SK-N-SH (cell line): ENCODE measurements at regions not wholly inside any gene's neighbourhood (a gene's known extent, or its start where the extent isn't known, plus 50 kb on each side); places are given as distances from the start of the nearest gene placed in this dataset.

Experiments
- CTCF ChIA-PET: fragments of 300-600, 350-600 bp; formaldehyde crosslinking; extraction: SDS; loops from one replicate; lab custom pipeline; 2021; lab: Yijun Ruan, JAX
- POLR2A ChIA-PET: fragments of 350-600 bp; sonication (Branson Sonifier 250); formaldehyde crosslinking; extraction: SDS; loops from one replicate; lab custom pipeline; 2020; ENCODE audit warnings: antibody characterized with exemption, inconsistent platforms; lab: Yijun Ruan, JAX
- DNase-seq: peaks from one replicate; pipeline ENCODE4 v3.0.0; 2012
- H2AFZ ChIP-seq: fragments of 200-600 bp; sonication (generic); 2 replicates; pipeline ENCODE4 v1.8.1; 2016; ENCODE audit warnings: antibody characterized with exemption, mild to moderate bottlenecking, low read depth
- H3F3A ChIP-seq: fragments of 200-600 bp; sonication (generic); replicated peaks from 2 replicates; pipeline ENCODE3; 2016; ENCODE audit warnings: antibody characterized with exemption, mild to moderate bottlenecking; ENCODE audit not compliant: insufficient read depth
- H3K27ac ChIP-seq, 2 experiments: fragments of 200-500 bp in 1 of 2; fragments of 200-600 bp in 1 of 2; sonication (Bioruptor generic) in 1 of 2; sonication (generic), shearing (Covaris generic) in 1 of 2; 2 replicates each; pipeline versions ENCODE4 v1.5.1 to v1.6.1; 2014 to 2016; ENCODE audit warnings: low read depth in 2 of 2, inconsistent platforms in 1 of 2, low read length in 1 of 2, mild to moderate bottlenecking in 1 of 2, mixed read lengths in 1 of 2
- H3K27me3 ChIP-seq: fragments of 200-600 bp; sonication (generic), shearing (Covaris generic); 2 replicates; pipeline ENCODE4 v1.6.1; 2016; ENCODE audit warnings: mixed run types; ENCODE audit not compliant: insufficient read depth
- H3K36me3 ChIP-seq, 2 experiments: fragments of 200-500 bp in 1 of 2; fragments of 200-600 bp in 1 of 2; sonication (Bioruptor generic) in 1 of 2; sonication (generic) in 1 of 2; replicated peaks in 1 of 2; 2 replicates each; pipeline versions ENCODE3 to v1.5.1; 2014 to 2016; ENCODE audit warnings: low read length in 1 of 2, mild to moderate bottlenecking in 1 of 2; ENCODE audit not compliant: insufficient read depth in 2 of 2, control insufficient read depth in 1 of 2
- H3K4me1 ChIP-seq, 2 experiments: fragments of 200-500 bp in 1 of 2; fragments of 200-600 bp in 1 of 2; sonication (Bioruptor generic) in 1 of 2; sonication (generic), shearing (Covaris generic) in 1 of 2; 2 replicates each; pipeline versions ENCODE4 v1.5.1 to v1.6.1; 2014 to 2016; ENCODE audit warnings: low read depth in 1 of 2, low read length in 1 of 2, mixed run types in 1 of 2; ENCODE audit not compliant: insufficient read depth in 2 of 2, control insufficient read depth in 1 of 2
- H3K4me2 ChIP-seq: fragments of 200-600 bp; sonication (generic), shearing (Covaris generic); 2 replicates; pipeline ENCODE4 v1.6.1; 2017; ENCODE audit warnings: mixed run types
- H3K4me3 ChIP-seq, 2 experiments: fragments of 200-500 bp in 1 of 2; fragments of 200-600 bp in 1 of 2; sonication (Bioruptor generic) in 1 of 2; sonication (generic), shearing (Covaris generic) in 1 of 2; 2 replicates each; pipeline versions ENCODE4 v1.5.1 to v1.8.1; 2014 to 2016; ENCODE audit warnings: low read depth in 2 of 2, inconsistent platforms in 1 of 2, low read length in 1 of 2, mild to moderate bottlenecking in 1 of 2, mixed read lengths in 1 of 2, moderate library complexity in 1 of 2
- H3K79me2 ChIP-seq: fragments of 200-600 bp; sonication (generic); 2 replicates; pipeline ENCODE4 v1.8.1; 2017; ENCODE audit warnings: mild to moderate bottlenecking; ENCODE audit not compliant: insufficient read depth
- H3K9ac ChIP-seq: fragments of 200-600 bp; sonication (generic); 2 replicates; pipeline ENCODE4 v1.6.1; 2017; ENCODE audit warnings: mixed run types
- H3K9me2 ChIP-seq: fragments of 200-600 bp; sonication (generic); 2 replicates; pipeline ENCODE4 v1.6.1; 2017; ENCODE audit warnings: mixed run types
- H3K9me3 ChIP-seq: fragments of 200-600 bp; sonication (generic); 2 replicates; pipeline ENCODE4 v1.6.1; 2017; ENCODE audit warnings: mixed run types, mild to moderate bottlenecking, moderate library complexity
- H4K20me1 ChIP-seq: fragments of 200-600 bp; sonication (generic); 2 replicates; pipeline ENCODE4 v1.6.1; 2017; ENCODE audit warnings: mild to moderate bottlenecking, mixed run types; ENCODE audit not compliant: insufficient read depth
- ELF1 ChIP-seq: IDR thresholded peaks from 2 replicates; pipeline ENCODE4 v1.4.0; 2012
- EZH2phosphoT487 ChIP-seq: fragments of 200-600 bp; sonication (generic); IDR thresholded peaks from 2 replicates; pipeline ENCODE4 v1.6.1; 2017; ENCODE audit warnings: low read depth, mixed run types, mild to moderate bottlenecking, antibody characterized with exemption, moderate library complexity, borderline replicate concordance
- GABPA ChIP-seq: IDR thresholded peaks from 2 replicates; pipeline ENCODE4 v1.4.0; 2012; ENCODE audit warnings: low read depth, mild to moderate bottlenecking
- GATA2 ChIP-seq: sonication (generic); formaldehyde crosslinking; IDR thresholded peaks from 2 replicates; pipeline ENCODE4 v1.5.0; 2020; ENCODE audit warnings: mild to moderate bottlenecking, missing genetic modification reagents
- MXI1 ChIP-seq: IDR thresholded peaks from 2 replicates; pipeline ENCODE4 v1.6.1; 2012; ENCODE audit warnings: mild to moderate bottlenecking, low read depth, low read length, improper control_type of control experiment
- PBX3 ChIP-seq: IDR thresholded peaks from 2 replicates; pipeline ENCODE4; 2012
- POLR2AphosphoS5 ChIP-seq: IDR thresholded peaks from 2 replicates; pipeline ENCODE4 v1.6.1; 2012; ENCODE audit warnings: low read depth, low read length
- RAD21 ChIP-seq: IDR thresholded peaks from 2 replicates; pipeline ENCODE4 v1.6.1; 2012; ENCODE audit warnings: mild to moderate bottlenecking, low read length
- RFX5 ChIP-seq: IDR thresholded peaks from 2 replicates; pipeline ENCODE4 v1.6.1; 2012; ENCODE audit warnings: mild to moderate bottlenecking, improper control_type of control experiment, low read length
- SIN3A ChIP-seq: IDR thresholded peaks from 2 replicates; pipeline ENCODE4 v1.6.1; 2012; ENCODE audit warnings: low read depth, mild to moderate bottlenecking, low read length, moderate library complexity, borderline replicate concordance
- TAF1 ChIP-seq: IDR thresholded peaks from 2 replicates; pipeline ENCODE4 v1.6.1; 2012; ENCODE audit warnings: low read depth, mild to moderate bottlenecking, low read length, moderate library complexity, borderline replicate concordance
- TEAD4 ChIP-seq: IDR thresholded peaks from 2 replicates; pipeline ENCODE4 v1.4.0; 2012; ENCODE audit warnings: mild to moderate bottlenecking, borderline replicate concordance; ENCODE audit not compliant: insufficient read depth
- YY1 ChIP-seq: IDR thresholded peaks from 2 replicates; pipeline ENCODE4 v1.4.0; 2012; ENCODE audit warnings: low read depth, mild to moderate bottlenecking
- WGBS: methylation state at CpG from one replicate; pipeline ENCODE4 v1.1.6; 2017; ENCODE audit warnings: low lambda C conversion rate; 5-methylcytosine and 5-hydroxymethylcytosine counted together
- TF ChIP-seq, protein P1 (sequence below): IDR thresholded peaks from 2 replicates; pipeline ENCODE4 v1.4.0; 2012; ENCODE audit warnings: low read depth
- TF ChIP-seq, protein P2 (sequence below): IDR thresholded peaks from 2 replicates; pipeline ENCODE4 v1.4.0; 2012; ENCODE audit warnings: low read depth, borderline replicate concordance

DNA sequence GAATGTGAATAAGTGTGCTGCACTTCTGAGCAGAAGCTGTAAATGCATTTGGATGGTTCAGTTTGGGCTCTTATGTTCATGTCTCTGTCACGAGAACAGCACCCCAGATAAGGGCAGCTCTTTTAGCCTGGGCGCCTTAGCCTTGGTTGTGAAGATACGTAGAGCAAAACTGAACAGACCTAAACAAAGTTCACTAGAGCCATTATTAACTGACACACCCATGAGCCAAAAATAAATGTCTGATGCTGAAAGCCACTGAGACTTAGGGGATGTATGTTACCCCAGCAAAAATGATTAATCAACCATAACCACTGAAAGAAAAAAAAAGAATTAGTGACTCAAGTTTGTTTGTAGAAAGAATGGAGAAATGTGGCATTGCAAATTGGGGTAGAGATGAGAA is 343.4 kb downstream of the BCAT1 start:
- no peaks in the 10 kb centered on the region for H3K27me3 ChIP-seq
- CTCF ChIA-PET, result interaction anchor here (1.0 kb wide), 1 partner anchor 8 kb away, joined by 3 read pairs; no protein-coding TSS in a partner anchor
- H3K9me3 ChIP-seq, result no peaks in the 10 kb centered on the region
- 56% methylated on average over 3 of the region's 3 CpGs for WGBS
- H3K9ac ChIP-seq, result no peak overlapping the region
- H2AFZ ChIP-seq, result no peak overlapping the region
- POLR2A ChIA-PET, result no interaction called here
- H4K20me1 ChIP-seq, result no peaks in the 10 kb centered on the region; the same call in 1 of the 2 replicates
- peaks cover 0 to 15% of the 10 kb centered on the region in 2 experiments; a peak in 2 of 4 replicates for H3K4me1 ChIP-seq
- no peaks in the 10 kb centered on the region for H3K79me2 ChIP-seq
- no peak for DNase-seq
- no peak overlapping the region for H3K4me2 ChIP-seq
- H3F3A ChIP-seq, result peaks cover 4% of the 10 kb centered on the region
- no peak overlapping the region for H3K4me3 ChIP-seq
- TF ChIP-seq TEAD4 (no peak), PBX3 (no peak), POLR2AphosphoS5 (no peak), YY1 (no peak), GATA2 (CRISPR knock-in tag) (no peak), ELF1 (no peak), EZH2phosphoT487 (no peak), GABPA (no peak), RFX5 (no peak), SIN3A (no peak)
- TF ChIP-seq, protein P1, sequence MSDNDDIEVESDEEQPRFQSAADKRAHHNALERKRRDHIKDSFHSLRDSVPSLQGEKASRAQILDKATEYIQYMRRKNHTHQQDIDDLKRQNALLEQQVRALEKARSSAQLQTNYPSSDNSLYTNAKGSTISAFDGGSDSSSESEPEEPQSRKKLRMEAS, result no peak
- TF ChIP-seq, protein P2, sequence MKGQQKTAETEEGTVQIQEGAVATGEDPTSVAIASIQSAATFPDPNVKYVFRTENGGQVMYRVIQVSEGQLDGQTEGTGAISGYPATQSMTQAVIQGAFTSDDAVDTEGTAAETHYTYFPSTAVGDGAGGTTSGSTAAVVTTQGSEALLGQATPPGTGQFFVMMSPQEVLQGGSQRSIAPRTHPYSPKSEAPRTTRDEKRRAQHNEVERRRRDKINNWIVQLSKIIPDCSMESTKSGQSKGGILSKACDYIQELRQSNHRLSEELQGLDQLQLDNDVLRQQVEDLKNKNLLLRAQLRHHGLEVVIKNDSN, result no peak
- no peak overlapping the region for H3K27ac ChIP-seq
- H3K9me2 ChIP-seq, result no peaks in the 10 kb centered on the region
- no peaks in the 10 kb centered on the region for H3K36me3 ChIP-seq

- no peaks in the 10 kb centered on the region for H3K79me2 ChIP-seq
- no peak for TF ChIP-seq MXI1
- no peak for TF ChIP-seq YY1
- TF ChIP-seq TAF1, result no peak
- TF ChIP-seq, protein P2, result no peak
- no peak for TF ChIP-seq RFX5
- no peak for TF ChIP-seq GATA2 (CRISPR knock-in tag)
- TF ChIP-seq RAD21, result no peak
- H3K36me3 ChIP-seq, result no peaks in the 10 kb centered on the region
- no peak overlapping the region for H3K4me3 ChIP-seq
- ChIA-PET POLR2A (no interaction called here), CTCF (interaction anchor here (1.0 kb wide), 1 partner anchor 175 kb away, joined by 3 read pairs; no protein-coding TSS in a partner anchor)
- H3K4me2 ChIP-seq, result no peak overlapping the region
- H3F3A ChIP-seq, result peaks cover 8% of the 10 kb centered on the region
- H3K9me2 ChIP-seq, result no peaks in the 10 kb centered on the region
- no peaks in the 10 kb centered on the region; the same call in 1 of the 2 replicates for H4K20me1 ChIP-seq
- H3K27me3 ChIP-seq, result no peaks in the 10 kb centered on the region
- H3K4me1 ChIP-seq, result peaks cover 0 to 11% of the 10 kb centered on the region in 2 experiments; a peak in 2 of 4 replicates
- H2AFZ ChIP-seq, result no peak overlapping the region
- no peak overlapping the region for H3K9ac ChIP-seq
- H3K9me3 ChIP-seq, result no peaks in the 10 kb centered on the region
- DNase-seq, result no peak
- 79% methylated on average over 3 of the region's 3 CpGs for WGBS
- no peak overlapping the region for H3K27ac ChIP-seq
These were observed 345.5 kb downstream of the BCAT1 start for GRCh38 chr12:24603371-24603770.
